GM12864 (cell line): ENCODE measurements at regions not wholly inside any gene's neighbourhood (a gene's known extent, or its start where the extent isn't known, plus 50 kb on each side); places are given as distances from the start of the nearest gene placed in this dataset.

Source experiments
- DNase-seq: peaks from one replicate; pipeline ENCODE4 v3.0.0-alpha.2; 2011; ENCODE audit warnings: low read depth
- H3K4me3 ChIP-seq: 2 replicates; pipeline ENCODE4 v1.5.1; 2011; ENCODE audit warnings: mild to moderate bottlenecking, low read depth, low read length, control low read depth
- TF ChIP-seq, protein P1 (sequence below): IDR thresholded peaks from 2 replicates; pipeline ENCODE4 v1.5.1; 2011; ENCODE audit warnings: low read depth, mild to moderate bottlenecking, moderate library complexity, low read length, control low read depth, inconsistent platforms; ENCODE audit errors: missing control alignments

DNA sequence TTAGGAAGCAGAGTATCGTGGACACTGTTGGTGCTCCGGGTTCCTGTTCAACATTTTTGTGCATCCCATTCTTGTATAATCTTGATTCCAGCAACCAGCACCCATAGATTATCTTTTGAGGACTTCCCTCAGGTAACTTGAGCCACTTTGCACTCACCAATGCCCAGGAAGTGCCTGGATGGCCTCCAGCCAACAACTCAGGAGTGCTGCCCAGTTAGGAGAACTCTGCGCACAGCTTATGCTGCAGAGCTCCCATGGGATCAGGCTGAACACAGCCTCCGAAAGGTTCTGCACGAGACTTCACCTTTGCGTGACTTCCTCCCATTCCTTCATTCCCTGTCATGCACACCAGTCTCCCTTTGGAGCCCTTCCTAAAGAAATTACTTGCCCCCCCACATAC is 64.3 kb upstream of the LRRN1 start:
- no peak overlapping the region for H3K4me3 ChIP-seq
- TF ChIP-seq, protein P1, sequence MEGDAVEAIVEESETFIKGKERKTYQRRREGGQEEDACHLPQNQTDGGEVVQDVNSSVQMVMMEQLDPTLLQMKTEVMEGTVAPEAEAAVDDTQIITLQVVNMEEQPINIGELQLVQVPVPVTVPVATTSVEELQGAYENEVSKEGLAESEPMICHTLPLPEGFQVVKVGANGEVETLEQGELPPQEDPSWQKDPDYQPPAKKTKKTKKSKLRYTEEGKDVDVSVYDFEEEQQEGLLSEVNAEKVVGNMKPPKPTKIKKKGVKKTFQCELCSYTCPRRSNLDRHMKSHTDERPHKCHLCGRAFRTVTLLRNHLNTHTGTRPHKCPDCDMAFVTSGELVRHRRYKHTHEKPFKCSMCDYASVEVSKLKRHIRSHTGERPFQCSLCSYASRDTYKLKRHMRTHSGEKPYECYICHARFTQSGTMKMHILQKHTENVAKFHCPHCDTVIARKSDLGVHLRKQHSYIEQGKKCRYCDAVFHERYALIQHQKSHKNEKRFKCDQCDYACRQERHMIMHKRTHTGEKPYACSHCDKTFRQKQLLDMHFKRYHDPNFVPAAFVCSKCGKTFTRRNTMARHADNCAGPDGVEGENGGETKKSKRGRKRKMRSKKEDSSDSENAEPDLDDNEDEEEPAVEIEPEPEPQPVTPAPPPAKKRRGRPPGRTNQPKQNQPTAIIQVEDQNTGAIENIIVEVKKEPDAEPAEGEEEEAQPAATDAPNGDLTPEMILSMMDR, result no peak
- DNase-seq, result no peak

DNA sequence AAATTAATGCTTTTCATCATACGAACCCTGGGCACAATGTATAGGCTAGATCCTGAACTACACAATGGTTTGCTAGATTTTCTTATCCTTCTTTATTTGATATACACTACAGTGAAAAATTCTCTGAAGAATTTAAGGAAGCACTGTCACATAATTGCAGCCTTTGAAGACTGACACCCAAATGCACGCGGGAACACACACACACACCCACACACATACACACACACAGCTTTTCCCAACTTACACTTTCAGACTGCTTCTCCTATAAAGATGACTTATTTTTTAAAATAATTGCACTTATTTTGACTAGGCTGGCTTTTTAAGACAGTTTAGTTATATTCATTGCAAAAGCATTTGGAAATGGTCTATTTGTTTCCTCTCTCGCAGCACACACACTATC is 70.0 kb upstream of the LRRN1 start:
- DNase-seq, result no peak
- H3K4me3 ChIP-seq, result no peak overlapping the region
- TF ChIP-seq, protein P1, result no peak

DNA sequence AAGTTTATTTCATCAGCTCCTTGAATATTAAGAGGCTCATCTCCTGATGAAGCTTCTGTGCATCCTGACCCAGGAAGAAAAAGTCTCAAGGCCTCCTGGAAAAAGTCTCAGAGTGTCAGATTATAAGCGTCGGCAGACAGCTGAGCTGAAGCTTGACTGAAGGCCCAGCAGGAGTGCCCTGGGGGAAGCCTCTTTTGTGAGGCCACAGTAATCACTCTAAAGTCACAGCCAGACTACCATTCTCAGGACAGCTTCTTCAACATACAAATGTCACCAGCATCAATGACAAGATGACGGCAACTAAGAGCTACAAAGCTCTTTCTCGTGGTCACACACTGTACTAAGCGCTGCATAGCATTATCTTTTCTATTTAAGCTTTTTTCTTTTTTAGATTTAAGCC is 72.7 kb upstream of the LRRN1 start:
- TF ChIP-seq, protein P1, result no peak
- H3K4me3 ChIP-seq, result no peak overlapping the region
- DNase-seq, result no peak

DNA sequence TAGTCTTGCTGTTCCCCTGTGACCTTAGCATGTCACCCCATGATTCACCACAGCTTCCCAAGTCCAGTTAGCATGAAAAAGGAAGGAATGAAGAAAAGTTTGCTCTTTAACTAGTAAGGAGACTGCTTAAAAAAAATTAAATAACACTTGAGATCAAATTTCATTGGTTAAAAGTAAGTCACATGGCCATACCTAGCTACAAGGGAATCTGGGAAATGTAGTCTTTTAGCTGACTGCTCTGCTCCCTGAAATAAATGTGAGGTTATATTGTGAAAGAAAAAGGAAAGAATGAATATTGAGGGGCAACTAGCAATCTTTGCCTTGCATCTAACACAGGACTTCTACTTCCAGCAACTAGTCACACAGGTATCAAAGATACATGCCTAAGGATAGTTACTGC is 84.7 kb upstream of the LRRN1 start:
- DNase-seq, result no peak
- TF ChIP-seq, protein P1, result no peak
- H3K4me3 ChIP-seq, result no peak overlapping the region

DNA sequence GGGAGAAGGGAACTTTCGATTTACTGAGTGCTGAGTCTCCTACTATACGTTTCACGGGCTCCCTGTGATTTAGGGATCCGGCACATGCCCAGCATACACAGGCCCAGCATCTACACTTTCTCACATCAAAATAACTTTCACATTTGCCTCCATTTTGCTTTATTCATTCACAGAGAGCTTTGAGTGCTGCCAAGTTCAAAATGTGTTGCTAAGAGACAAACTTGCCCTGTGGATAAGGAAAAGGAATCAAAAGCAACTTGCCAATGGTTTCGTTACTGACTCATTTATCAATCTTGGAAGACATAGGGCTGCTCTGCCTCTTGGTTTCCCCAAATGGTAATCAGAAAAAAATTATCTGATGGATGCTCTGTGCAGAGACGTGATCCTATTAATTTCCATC is 86.3 kb upstream of the LRRN1 start:
- no peak overlapping the region for H3K4me3 ChIP-seq
- no peak for DNase-seq
- TF ChIP-seq, protein P1, result no peak

DNA sequence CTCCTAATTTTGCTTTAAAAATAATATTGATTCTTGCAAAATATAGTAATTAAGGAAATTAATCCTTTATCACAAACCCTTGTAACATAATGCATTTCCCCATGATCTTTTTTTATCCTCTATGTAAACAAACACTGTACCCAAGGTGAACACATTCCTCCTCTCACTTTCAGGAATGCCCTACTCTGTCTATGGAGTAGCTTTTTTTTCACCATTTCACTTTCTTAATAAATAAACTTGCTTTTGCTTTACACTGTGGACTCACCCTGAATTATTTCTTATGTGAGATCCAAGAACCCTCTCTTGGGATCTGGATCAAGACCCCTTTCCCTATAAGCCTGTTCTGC is 90.5 kb upstream of the LRRN1 start:
- no peak for DNase-seq
- TF ChIP-seq, protein P1, result no peak
- no peak overlapping the region for H3K4me3 ChIP-seq

DNA sequence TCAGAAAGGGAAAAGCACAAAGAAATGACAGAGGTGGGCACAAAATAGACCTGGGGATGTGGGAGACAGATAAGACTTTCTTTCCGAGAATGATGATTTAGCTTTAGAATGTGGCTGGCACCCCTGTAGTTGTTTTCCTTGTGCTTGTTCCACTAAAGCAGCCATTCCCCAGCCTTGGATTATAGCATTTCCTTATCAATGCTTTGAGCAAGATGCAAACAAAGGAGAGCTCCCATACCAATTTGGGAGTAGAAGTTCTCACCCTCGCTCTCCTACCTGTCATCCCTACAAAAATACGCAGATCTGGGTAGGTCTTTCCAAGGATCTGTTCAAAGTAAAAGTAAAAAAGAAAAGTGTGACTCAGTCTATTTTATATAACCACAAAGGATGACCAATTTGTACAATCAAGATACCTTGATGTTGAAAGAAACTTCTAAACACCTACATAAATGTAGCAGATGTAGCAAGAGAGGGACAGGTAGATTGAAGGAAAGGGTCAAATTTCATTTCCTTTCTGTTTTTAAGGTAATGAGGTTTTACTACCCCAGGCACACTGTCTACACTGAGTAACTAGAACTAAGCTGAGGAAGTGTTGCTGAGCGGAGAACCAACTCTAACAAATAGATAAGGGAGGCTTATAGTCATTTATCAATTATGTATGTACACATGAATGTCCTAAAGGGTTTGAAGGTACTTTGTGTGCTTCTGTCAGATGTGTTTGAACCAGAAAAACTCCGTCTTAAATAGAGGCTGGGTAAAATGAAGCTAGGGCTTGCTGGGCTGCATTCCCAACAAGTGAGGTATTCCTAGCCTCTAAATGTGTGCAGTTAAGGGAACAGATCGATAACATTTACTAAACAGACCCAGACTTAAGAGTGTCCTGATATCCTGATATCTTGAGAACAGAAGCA is 91.1 kb upstream of the LRRN1 start:
- no peak overlapping the region for H3K4me3 ChIP-seq
- TF ChIP-seq, protein P1, result no peak
- no peak for DNase-seq
